ENCODE measurements at regions not wholly inside any gene's neighbourhood (a gene's known extent, or its start where the extent isn't known, plus 50 kb on each side); places are given as distances from the start of the nearest gene placed in this dataset.

DNA sequence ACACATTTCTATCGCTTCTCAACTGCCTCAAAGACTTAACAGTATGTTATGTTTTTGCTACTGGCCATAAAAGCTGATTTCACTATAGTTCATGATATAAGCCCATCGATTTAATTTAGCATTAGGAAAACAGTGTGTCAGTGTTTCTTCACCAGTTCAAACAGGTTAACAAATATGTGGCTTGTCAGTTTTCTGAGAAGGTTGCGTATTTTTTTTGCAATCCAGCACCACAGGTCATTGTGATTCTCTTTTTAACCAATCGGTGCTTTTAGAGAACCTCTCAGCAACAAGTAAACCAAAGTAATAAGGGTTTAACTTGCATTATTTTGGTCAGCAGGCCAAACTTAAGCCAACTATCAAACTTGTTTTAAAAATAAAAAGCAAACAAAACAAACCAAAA lies 409.6 kb downstream of the NFIB start:
- Histone ChIP-seq H3K4me1 (no peaks in the 10 kb centered on the region), H3K27ac (no peak overlapping the region), H3K4me3 (no peak overlapping the region), H3K9me3 (0 out of 3 replicates have a peak, but pooled peaks cover 3% of the 10 kb centered on the region), H3K4me2 (no peak overlapping the region)
- no peak for DNase-seq (ENCODE audit: low read depth in 1 of 2, low spot score in 1 of 2)
- no peak for ATAC-seq
- TF ChIP-seq MAFK (IDR thresholded peaks at IDR 0.05; ENCODE audit: partially characterized antibody) = no peak
- no peak for TF ChIP-seq CHD4 (IDR thresholded peaks at IDR 0.05; ENCODE audit: borderline replicate concordance)
- no peak for TF ChIP-seq ZNF302 (CRISPR knock-in tag; IDR thresholded peaks at IDR 0.05)
- no peak for TF ChIP-seq FOSB (CRISPR knock-in tag; IDR thresholded peaks at IDR 0.05)
- TF ChIP-seq NR3C1 (IDR thresholded peaks at IDR 0.05) = no peak
- TF ChIP-seq, protein P1, sequence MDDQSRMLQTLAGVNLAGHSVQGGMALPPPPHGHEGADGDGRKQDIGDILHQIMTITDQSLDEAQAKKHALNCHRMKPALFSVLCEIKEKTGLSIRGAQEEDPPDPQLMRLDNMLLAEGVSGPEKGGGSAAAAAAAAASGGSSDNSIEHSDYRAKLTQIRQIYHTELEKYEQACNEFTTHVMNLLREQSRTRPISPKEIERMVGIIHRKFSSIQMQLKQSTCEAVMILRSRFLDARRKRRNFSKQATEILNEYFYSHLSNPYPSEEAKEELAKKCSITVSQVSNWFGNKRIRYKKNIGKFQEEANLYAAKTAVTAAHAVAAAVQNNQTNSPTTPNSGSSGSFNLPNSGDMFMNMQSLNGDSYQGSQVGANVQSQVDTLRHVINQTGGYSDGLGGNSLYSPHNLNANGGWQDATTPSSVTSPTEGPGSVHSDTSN (IDR thresholded peaks at IDR 0.05) = no peak
- no peak for TF ChIP-seq SREBF2 (IDR thresholded peaks at IDR 0.05)
- TF ChIP-seq SMC3 (IDR thresholded peaks at IDR 0.05) = no peak
- no peak for TF ChIP-seq PHF8 (IDR thresholded peaks at IDR 0.05; ENCODE audit: borderline replicate concordance, low read depth)
- no peak for TF ChIP-seq ESRRA (IDR thresholded peaks at IDR 0.05; ENCODE audit: borderline replicate concordance, low read length)
- TF ChIP-seq CHD2 (IDR thresholded peaks at IDR 0.05; ENCODE audit: low read length, partially characterized antibody) = no peak
- no peak for TF ChIP-seq HOXB5 (CRISPR knock-in tag; IDR thresholded peaks at IDR 0.05)
- TF ChIP-seq, protein P2, sequence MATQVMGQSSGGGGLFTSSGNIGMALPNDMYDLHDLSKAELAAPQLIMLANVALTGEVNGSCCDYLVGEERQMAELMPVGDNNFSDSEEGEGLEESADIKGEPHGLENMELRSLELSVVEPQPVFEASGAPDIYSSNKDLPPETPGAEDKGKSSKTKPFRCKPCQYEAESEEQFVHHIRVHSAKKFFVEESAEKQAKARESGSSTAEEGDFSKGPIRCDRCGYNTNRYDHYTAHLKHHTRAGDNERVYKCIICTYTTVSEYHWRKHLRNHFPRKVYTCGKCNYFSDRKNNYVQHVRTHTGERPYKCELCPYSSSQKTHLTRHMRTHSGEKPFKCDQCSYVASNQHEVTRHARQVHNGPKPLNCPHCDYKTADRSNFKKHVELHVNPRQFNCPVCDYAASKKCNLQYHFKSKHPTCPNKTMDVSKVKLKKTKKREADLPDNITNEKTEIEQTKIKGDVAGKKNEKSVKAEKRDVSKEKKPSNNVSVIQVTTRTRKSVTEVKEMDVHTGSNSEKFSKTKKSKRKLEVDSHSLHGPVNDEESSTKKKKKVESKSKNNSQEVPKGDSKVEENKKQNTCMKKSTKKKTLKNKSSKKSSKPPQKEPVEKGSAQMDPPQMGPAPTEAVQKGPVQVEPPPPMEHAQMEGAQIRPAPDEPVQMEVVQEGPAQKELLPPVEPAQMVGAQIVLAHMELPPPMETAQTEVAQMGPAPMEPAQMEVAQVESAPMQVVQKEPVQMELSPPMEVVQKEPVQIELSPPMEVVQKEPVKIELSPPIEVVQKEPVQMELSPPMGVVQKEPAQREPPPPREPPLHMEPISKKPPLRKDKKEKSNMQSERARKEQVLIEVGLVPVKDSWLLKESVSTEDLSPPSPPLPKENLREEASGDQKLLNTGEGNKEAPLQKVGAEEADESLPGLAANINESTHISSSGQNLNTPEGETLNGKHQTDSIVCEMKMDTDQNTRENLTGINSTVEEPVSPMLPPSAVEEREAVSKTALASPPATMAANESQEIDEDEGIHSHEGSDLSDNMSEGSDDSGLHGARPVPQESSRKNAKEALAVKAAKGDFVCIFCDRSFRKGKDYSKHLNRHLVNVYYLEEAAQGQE (IDR thresholded peaks at IDR 0.05) = no peak
- TF ChIP-seq, protein P3, sequence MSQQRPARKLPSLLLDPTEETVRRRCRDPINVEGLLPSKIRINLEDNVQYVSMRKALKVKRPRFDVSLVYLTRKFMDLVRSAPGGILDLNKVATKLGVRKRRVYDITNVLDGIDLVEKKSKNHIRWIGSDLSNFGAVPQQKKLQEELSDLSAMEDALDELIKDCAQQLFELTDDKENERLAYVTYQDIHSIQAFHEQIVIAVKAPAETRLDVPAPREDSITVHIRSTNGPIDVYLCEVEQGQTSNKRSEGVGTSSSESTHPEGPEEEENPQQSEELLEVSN (IDR thresholded peaks at IDR 0.05; ENCODE audit: borderline replicate concordance, low read depth) = no peak
- TF ChIP-seq NFE2L2 (conservative IDR thresholded peaks at IDR 0.05; ENCODE audit: low read length) = no peak
- no peak for TF ChIP-seq HDAC2 (IDR thresholded peaks at IDR 0.05)
- CTCF ChIA-PET = no interaction called here
- WGBS (ENCODE audit: missing lambda C conversion rate) = 29% methylated on average over 4 of the region's 4 CpGs
- no peak for FAIRE-seq
- POLR2A ChIA-PET = no interaction called here

DNA sequence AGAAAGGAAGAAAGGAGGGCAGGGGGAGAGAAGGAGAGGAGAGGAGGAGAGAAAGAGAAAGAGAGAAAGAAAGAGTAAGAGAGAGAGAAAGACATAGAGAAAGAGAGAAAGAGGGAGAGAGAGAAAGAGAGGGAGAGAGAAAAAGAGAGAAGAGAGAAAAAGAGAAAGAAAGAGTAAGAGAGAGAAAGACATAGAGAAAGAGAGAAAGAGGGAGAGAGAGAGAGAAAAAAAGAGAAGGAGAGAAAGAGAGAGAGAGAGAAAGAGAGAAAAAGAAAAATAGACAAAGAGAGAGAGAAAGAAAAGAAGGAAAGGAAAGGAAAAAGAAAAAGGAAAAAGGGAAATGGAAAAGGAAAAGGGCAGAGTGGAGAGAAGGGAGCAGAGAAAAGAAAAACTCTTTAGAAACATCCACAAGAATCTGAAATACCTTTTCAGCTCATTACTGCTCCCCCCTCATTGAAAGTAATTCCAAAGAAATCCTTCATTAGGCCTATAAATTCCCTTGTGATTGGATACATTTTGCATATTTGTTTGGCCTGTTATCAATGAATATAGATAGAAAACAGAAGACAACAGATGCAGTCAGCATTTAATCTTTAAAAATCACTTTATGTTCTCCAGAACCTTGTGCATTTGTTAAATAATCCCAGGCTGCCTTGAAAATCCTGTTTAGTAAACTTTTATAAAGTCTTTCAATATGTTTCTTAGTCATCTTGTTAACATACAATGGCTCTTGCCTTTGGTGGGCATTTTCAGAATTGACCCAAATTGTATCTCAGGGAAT lies 411.5 kb downstream of the NFIB start:
- Histone ChIP-seq H3K9me3 (0 out of 3 replicates have a peak, but pooled peaks cover 3% of the 10 kb centered on the region), H3K27ac (no peak overlapping the region), H3K4me2 (no peak overlapping the region), H3K4me1 (no peaks in the 10 kb centered on the region), H3K4me3 (no peak overlapping the region)
- ChIA-PET POLR2A (no interaction called here), CTCF (no interaction called here)
- FAIRE-seq (no peak), DNase-seq (ENCODE audit: low read depth in 1 of 2, low spot score in 1 of 2) (no peak), ATAC-seq (no peak)
- no peak for TF ChIP-seq MAZ (IDR thresholded peaks at IDR 0.05; ENCODE audit: borderline replicate concordance, low read depth, low read length)
- TF ChIP-seq GATA3 (IDR thresholded peaks at IDR 0.05; ENCODE audit: borderline replicate concordance) = no peak
- TF ChIP-seq TFCP2L1 (CRISPR knock-in tag; IDR thresholded peaks at IDR 0.05) = no peak
- no peak for TF ChIP-seq HDAC2 (IDR thresholded peaks at IDR 0.05)
- TF ChIP-seq SMC3 (IDR thresholded peaks at IDR 0.05) = no peak
- TF ChIP-seq KDM5A (IDR thresholded peaks at IDR 0.05) = no peak
- no peak for TF ChIP-seq EHMT2 (IDR thresholded peaks at IDR 0.05; ENCODE audit: low read depth)
- no peak for TF ChIP-seq MYC (IDR thresholded peaks at IDR 0.05; ENCODE audit: borderline replicate concordance, low read length)
- TF ChIP-seq HEYL (CRISPR knock-in tag; IDR thresholded peaks at IDR 0.05) = no peak
- TF ChIP-seq, protein P4, sequence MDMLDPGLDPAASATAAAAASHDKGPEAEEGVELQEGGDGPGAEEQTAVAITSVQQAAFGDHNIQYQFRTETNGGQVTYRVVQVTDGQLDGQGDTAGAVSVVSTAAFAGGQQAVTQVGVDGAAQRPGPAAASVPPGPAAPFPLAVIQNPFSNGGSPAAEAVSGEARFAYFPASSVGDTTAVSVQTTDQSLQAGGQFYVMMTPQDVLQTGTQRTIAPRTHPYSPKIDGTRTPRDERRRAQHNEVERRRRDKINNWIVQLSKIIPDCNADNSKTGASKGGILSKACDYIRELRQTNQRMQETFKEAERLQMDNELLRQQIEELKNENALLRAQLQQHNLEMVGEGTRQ (IDR thresholded peaks at IDR 0.05) = no peak
- no peak for TF ChIP-seq ESRRA (IDR thresholded peaks at IDR 0.05; ENCODE audit: borderline replicate concordance, low read length)
- no peak for TF ChIP-seq NPAS2 (CRISPR knock-in tag; IDR thresholded peaks at IDR 0.05; ENCODE audit: borderline replicate concordance)
- no peak for TF ChIP-seq FOSB (CRISPR knock-in tag; IDR thresholded peaks at IDR 0.05)
- TF ChIP-seq, protein P5, sequence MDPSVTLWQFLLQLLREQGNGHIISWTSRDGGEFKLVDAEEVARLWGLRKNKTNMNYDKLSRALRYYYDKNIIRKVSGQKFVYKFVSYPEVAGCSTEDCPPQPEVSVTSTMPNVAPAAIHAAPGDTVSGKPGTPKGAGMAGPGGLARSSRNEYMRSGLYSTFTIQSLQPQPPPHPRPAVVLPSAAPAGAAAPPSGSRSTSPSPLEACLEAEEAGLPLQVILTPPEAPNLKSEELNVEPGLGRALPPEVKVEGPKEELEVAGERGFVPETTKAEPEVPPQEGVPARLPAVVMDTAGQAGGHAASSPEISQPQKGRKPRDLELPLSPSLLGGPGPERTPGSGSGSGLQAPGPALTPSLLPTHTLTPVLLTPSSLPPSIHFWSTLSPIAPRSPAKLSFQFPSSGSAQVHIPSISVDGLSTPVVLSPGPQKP (IDR thresholded peaks at IDR 0.05; ENCODE audit: low read depth, low read length) = no peak
- TF ChIP-seq, protein P2 (IDR thresholded peaks at IDR 0.05) = no peak

Data from A549 (cell line).